Endodermal cell (in vitro differentiated cells): ENCODE measurements at regions not wholly inside any gene's neighbourhood (a gene's known extent, or its start where the extent isn't known, plus 50 kb on each side); places are given as distances from the start of the nearest gene placed in this dataset.

Experiments
- DNase-seq: peaks from one replicate; pipeline ENCODE4 v3.0.0-alpha.2; 2017
- H3K27ac ChIP-seq: 2 replicates; pipeline ENCODE4 v1.5.1; 2013; ENCODE audit warnings: mild to moderate bottlenecking, low read depth, low read length, moderate library complexity
- H3K27me3 ChIP-seq: 2 replicates; pipeline ENCODE4 v1.6.1; 2013; ENCODE audit warnings: mild to moderate bottlenecking, low read length, moderate library complexity; ENCODE audit not compliant: insufficient read depth, control insufficient read depth, poor library complexity, severe bottlenecking
- H3K36me3 ChIP-seq: 2 replicates; pipeline ENCODE4 v1.7.0; 2013; ENCODE audit warnings: mild to moderate bottlenecking, low read length, moderate library complexity; ENCODE audit not compliant: control insufficient read depth, insufficient read depth
- H3K4me1 ChIP-seq: one replicate; pipeline ENCODE4 v1.7.0; 2013; ENCODE audit warnings: low read length; ENCODE audit not compliant: control insufficient read depth, insufficient read depth
- H3K4me3 ChIP-seq: 2 replicates; pipeline ENCODE4 v1.5.1; 2013; ENCODE audit warnings: mild to moderate bottlenecking, low read length, moderate library complexity
- H3K9ac ChIP-seq: 2 replicates; pipeline ENCODE4 v1.6.1; 2013; ENCODE audit warnings: mild to moderate bottlenecking, low read length, moderate library complexity; ENCODE audit not compliant: poor library complexity, severe bottlenecking; ENCODE audit errors: extremely low read depth
- H3K9me3 ChIP-seq: 2 replicates; pipeline ENCODE4 v1.6.1; 2013; ENCODE audit warnings: mild to moderate bottlenecking, low read length, moderate library complexity; ENCODE audit not compliant: control insufficient read depth
- H3K27ac Mint-ChIP-seq: 2 replicates; pipeline ENCODE4 v1.8.0; 2020; ENCODE audit warnings: mixed read lengths
- H3K27me3 Mint-ChIP-seq: 2 replicates; pipeline ENCODE4 v1.8.0; 2021; ENCODE audit warnings: mild to moderate bottlenecking, mixed read lengths; ENCODE audit not compliant: insufficient read depth
- H3K36me3 Mint-ChIP-seq: 2 replicates; pipeline ENCODE4 v1.8.0; 2020; ENCODE audit warnings: low read depth, mixed read lengths
- H3K4me1 Mint-ChIP-seq: 2 replicates; pipeline ENCODE4 v1.8.0; 2020; ENCODE audit warnings: mixed read lengths
- H3K4me3 Mint-ChIP-seq: 2 replicates; pipeline ENCODE4 v1.8.0; 2020; ENCODE audit warnings: mild to moderate bottlenecking, moderate library complexity, mixed read lengths
- H3K9me3 Mint-ChIP-seq: 2 replicates; pipeline ENCODE4 v1.8.0; 2020; ENCODE audit warnings: mild to moderate bottlenecking, mixed read lengths
- WGBS, 2 experiments: methylation state at CpG; one replicate each; pipeline versions ENCODE4 v1.1.5 to v1.1.7; 2013; ENCODE audit warnings: missing lambda C conversion rate in 2 of 2, mixed read lengths in 1 of 2; ENCODE audit not compliant: insufficient coverage in 1 of 2, insufficient read length in 1 of 2; 5-methylcytosine and 5-hydroxymethylcytosine counted together
- TF ChIP-seq, protein P1 (sequence below): fragments of 200-600 bp; sonication (generic); conservative IDR thresholded peaks from 2 replicates; pipeline ENCODE4 v1.5.0; 2021; ENCODE audit warnings: antibody characterized with exemption, mild to moderate bottlenecking

DNA sequence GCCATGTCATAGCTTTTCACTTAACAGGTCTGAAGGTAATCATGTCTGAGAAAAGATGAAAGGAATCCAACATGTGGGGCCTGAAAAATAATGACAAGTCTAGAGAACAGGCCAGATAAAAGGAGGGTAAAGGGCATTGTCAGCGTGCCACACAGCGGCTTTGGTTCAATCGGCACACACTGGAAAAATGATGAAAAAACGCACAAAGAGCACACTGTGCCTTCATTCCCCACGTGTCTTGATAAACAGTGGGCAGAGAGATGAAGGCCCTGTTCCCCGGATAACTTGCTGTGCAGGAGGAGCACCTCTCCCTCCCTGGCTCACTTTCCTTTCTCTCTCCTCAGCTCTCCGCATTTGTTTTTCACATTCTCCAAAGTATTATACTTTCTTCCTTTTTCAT, 766.3 kb downstream of the TDRD15 start:
- TF ChIP-seq, protein P1, sequence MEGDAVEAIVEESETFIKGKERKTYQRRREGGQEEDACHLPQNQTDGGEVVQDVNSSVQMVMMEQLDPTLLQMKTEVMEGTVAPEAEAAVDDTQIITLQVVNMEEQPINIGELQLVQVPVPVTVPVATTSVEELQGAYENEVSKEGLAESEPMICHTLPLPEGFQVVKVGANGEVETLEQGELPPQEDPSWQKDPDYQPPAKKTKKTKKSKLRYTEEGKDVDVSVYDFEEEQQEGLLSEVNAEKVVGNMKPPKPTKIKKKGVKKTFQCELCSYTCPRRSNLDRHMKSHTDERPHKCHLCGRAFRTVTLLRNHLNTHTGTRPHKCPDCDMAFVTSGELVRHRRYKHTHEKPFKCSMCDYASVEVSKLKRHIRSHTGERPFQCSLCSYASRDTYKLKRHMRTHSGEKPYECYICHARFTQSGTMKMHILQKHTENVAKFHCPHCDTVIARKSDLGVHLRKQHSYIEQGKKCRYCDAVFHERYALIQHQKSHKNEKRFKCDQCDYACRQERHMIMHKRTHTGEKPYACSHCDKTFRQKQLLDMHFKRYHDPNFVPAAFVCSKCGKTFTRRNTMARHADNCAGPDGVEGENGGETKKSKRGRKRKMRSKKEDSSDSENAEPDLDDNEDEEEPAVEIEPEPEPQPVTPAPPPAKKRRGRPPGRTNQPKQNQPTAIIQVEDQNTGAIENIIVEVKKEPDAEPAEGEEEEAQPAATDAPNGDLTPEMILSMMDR: no peak
- no peaks in the 10 kb centered on the region for H3K9me3 Mint-ChIP-seq
- no peak overlapping the region for H3K9ac ChIP-seq
- no peak for DNase-seq
- no peak overlapping the region for H3K27ac ChIP-seq
- no peaks in the 10 kb centered on the region for H3K27me3 ChIP-seq
- H3K36me3 Mint-ChIP-seq: no peaks in the 10 kb centered on the region
- H3K4me1 ChIP-seq: no peaks in the 10 kb centered on the region
- H3K4me3 ChIP-seq: no peak overlapping the region
- H3K4me1 Mint-ChIP-seq: no peaks in the 10 kb centered on the region
- WGBS, 2 experiments: 88 to 89% methylated on average over 3 to 7 of the region's 7 CpGs
- no peak overlapping the region for H3K4me3 Mint-ChIP-seq
- H3K27ac Mint-ChIP-seq: no peak overlapping the region
- no peaks in the 10 kb centered on the region for H3K9me3 ChIP-seq
- no peaks in the 10 kb centered on the region for H3K36me3 ChIP-seq
- no peaks in the 10 kb centered on the region for H3K27me3 Mint-ChIP-seq

DNA sequence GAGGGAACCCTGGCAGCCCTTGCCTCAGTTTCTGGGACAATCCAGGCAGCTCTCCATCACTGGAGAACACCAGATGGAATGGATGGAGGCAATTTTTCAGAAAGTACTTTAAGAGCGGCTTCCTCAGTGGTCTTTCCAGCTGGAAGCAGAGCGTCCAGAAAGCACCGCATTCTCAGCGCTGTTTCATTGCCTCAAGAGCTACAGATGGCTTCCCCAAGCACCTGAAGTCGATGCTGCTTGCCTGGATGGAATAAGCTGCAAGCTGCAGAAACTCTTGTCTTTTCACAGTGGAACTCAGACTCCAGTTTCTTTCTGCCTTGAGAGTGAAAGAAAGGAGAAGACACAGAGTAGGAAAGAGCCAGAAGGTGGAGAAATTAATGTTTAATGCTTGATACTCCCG, 766.9 kb downstream of the TDRD15 start:
- Histone ChIP-seq H3K27ac (no peak overlapping the region), H3K4me3 (no peak overlapping the region), H3K9me3 (no peaks in the 10 kb centered on the region), H3K36me3 (no peaks in the 10 kb centered on the region), H3K4me1 (no peaks in the 10 kb centered on the region), H3K27me3 (no peaks in the 10 kb centered on the region), H3K9ac (no peak overlapping the region)
- no peak for DNase-seq
- Mint-ChIP-seq H3K4me1 (no peaks in the 10 kb centered on the region), H3K27me3 (no peaks in the 10 kb centered on the region), H3K36me3 (no peaks in the 10 kb centered on the region), H3K27ac (no peak overlapping the region), H3K4me3 (no peak overlapping the region), H3K9me3 (no peaks in the 10 kb centered on the region)
- TF ChIP-seq, protein P1: no peak
- WGBS, 2 experiments: 92 to 98% methylated on average over 5 to 6 of the region's 6 CpGs

DNA sequence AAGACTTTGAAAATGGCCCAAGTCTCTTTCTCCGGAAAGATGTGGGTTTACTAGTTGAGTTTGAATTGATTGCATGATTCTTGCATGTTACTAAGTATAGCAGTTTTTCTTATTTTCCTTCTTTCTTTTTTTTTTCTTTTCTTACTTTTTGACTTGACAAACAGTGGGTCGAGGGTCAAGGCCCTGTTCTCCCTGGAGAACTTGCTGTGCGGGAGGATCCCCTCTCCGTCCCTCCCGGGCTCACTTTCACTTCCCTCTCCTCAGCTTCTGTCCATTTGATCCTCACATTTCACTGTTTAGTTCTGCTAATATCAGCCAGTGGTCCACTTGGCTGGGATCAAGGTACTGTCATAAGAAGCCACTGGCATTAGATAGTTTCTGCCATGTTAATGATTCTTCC, 767.4 kb downstream of the TDRD15 start:
- DNase-seq: no peak
- H3K27me3 ChIP-seq: no peaks in the 10 kb centered on the region
- H3K9ac ChIP-seq: no peak overlapping the region
- no peaks in the 10 kb centered on the region for H3K4me1 ChIP-seq
- no peaks in the 10 kb centered on the region for H3K9me3 Mint-ChIP-seq
- 91% methylated on average over 5 of the region's 5 CpGs; no CpG with 5 or more reads in 1 of the 2 experiments for WGBS, 2 experiments
- no peak overlapping the region for H3K27ac ChIP-seq
- H3K36me3 Mint-ChIP-seq: no peaks in the 10 kb centered on the region
- TF ChIP-seq, protein P1: no peak
- no peaks in the 10 kb centered on the region for H3K27me3 Mint-ChIP-seq
- H3K4me3 ChIP-seq: no peak overlapping the region
- no peaks in the 10 kb centered on the region for H3K4me1 Mint-ChIP-seq
- H3K36me3 ChIP-seq: no peaks in the 10 kb centered on the region
- no peak overlapping the region for H3K27ac Mint-ChIP-seq
- no peaks in the 10 kb centered on the region for H3K9me3 ChIP-seq
- no peak overlapping the region for H3K4me3 Mint-ChIP-seq
